RCC 7860 (cell line): ENCODE measurements at regions not wholly inside any gene's neighbourhood (a gene's known extent, or its start where the extent isn't known, plus 50 kb on each side); places are given as distances from the start of the nearest gene placed in this dataset.
"Not testable (repeated sequence)": the region's sequence is repeated elsewhere in the genome, so short reads cannot be mapped to it uniquely, and the experiment has no call there.

Experiments used
- DNase-seq: peaks from one replicate; pipeline ENCODE4 v3.0.0-alpha.2; 2015; ENCODE audit warnings: low spot score
- FAIRE-seq: peaks from 2 replicates; lab custom pipeline; 2012; peaks lifted over from hg19 to GRCh38; lab: Jason Lieb, UNC

- DNase-seq (peak; percentile 69), FAIRE-seq (peak; percentile 61)
Measured at GRCh38 chr2:163198972-163199371, 360.4 kb upstream of the KCNH7 start.

- DNase-seq, result no peak
- no peak for FAIRE-seq
Measured at GRCh38 chr2:163198007-163198406, 359.4 kb upstream of the KCNH7 start.

- DNase-seq, result peak; percentile 39
- peak; percentile 86 for FAIRE-seq
Measured at GRCh38 chr2:163191372-163191771, 352.8 kb upstream of the KCNH7 start.

- no peak for FAIRE-seq
- no peak for DNase-seq
Measured at GRCh38 chr2:163187995-163188655, 349.6 kb upstream of the KCNH7 start.

GRCh38 chr2:163187119-163187518 lies 348.6 kb upstream of the KCNH7 start:
- no peak for DNase-seq
- no peak for FAIRE-seq

DNA sequence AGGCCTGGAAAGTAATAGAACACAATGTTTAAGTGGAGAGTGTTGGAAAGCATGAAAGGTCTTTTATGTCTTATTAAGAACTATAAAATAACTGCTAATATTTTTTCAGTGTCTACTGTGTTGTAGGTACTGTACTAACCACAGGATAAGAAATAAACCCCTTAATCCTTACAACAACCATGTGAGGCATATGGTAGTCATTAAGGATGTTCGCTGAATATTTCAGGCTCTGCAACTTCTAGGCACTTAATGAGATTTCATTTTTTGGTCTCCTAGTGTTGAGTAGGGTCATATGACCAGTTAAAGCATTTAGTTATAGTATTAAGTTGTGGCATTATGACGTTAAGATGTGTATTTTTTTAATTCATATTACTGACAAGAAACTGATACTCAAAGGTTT lies 346.6 kb upstream of the KCNH7 start:
- FAIRE-seq (no peak), DNase-seq (no peak)

GRCh38 chr2:163182764-163183354 lies 344.3 kb upstream of the KCNH7 start:
- peak; percentile 38 for DNase-seq
- FAIRE-seq, result peak; percentile 89

- no peak for DNase-seq
- no peak for FAIRE-seq
Measured at GRCh38 chr2:163177592-163177991, 339.0 kb upstream of the KCNH7 start.

GRCh38 chr2:163175294-163175693 lies 336.7 kb upstream of the KCNH7 start:
- FAIRE-seq, result no peak

DNA sequence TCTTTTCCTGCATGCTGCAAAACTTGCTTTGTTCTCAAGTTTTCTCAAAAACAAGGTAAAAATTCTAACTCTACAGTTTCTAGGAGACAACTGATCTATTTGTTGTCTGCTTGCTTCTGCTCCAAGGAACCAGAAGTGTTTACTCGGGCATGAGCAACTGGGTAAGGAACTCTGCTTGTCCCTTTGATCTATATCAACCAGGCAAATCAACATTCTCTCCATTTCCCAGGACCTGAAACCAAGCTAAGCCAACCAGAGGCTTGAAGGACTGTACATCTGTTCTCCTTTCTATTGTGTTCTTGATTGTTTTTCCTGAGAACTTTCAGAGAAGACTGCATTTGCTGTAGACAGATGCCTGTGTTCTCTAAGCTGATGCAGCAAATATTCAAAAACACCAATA lies 335.0 kb upstream of the KCNH7 start:
- DNase-seq (no peak), FAIRE-seq (no peak)

More at GRCh38 chr2:163175294-163175693, 336.7 kb upstream of the KCNH7 start:
- no peak for DNase-seq

GRCh38 chr2:163171786-163172530 lies 333.4 kb upstream of the KCNH7 start:
- DNase-seq (no peak), FAIRE-seq (no peak)

DNA sequence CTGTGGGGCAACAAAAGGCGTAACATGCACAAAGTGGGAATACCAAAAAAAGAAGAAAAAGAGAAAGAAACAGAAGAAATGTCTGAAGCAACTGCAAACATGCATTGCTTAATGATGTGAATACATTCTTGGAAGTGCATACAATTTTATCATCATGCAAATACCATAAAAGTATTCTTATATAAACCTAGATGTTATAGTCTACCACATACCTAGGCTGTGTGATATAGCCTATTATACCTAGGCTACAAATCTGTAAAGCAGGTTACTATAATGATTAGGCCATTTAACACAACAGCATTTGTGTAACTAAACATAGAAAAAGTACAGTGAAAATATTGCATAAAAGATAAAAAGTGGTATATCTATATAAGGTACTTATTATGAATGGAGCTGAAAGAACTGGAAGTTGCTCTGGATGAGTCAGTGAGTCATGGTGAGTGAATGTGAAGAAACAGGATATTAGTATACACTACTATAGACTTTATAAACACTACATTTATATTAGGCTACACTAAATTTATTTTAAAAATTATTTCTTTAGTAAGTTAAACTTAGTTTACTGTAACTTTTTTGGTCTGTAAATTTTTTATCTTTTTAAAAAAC lies 319.4 kb upstream of the KCNH7 start:
- DNase-seq (peak; percentile 49), FAIRE-seq (peak; percentile 88)

DNA sequence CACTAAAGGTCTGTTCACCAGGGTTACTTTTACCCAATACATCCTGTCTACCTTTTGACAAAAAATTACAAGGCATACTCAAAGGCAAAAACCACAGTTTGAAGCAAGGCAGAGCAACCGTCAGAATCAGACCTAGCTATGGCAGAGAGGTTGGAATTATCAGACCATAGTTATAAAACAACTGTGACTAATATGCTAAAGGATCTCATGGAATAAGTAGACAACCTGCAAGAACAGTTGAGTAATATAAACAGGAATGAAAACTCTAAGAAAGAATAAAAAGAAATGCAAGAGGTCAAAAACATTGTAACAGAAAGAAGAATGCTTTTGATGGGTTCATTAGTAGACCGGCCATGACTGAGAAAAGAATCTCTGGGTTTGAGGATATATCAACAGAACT lies 318.8 kb upstream of the KCNH7 start:
- FAIRE-seq, result no peak
- peak; percentile 45 for DNase-seq

DNA sequence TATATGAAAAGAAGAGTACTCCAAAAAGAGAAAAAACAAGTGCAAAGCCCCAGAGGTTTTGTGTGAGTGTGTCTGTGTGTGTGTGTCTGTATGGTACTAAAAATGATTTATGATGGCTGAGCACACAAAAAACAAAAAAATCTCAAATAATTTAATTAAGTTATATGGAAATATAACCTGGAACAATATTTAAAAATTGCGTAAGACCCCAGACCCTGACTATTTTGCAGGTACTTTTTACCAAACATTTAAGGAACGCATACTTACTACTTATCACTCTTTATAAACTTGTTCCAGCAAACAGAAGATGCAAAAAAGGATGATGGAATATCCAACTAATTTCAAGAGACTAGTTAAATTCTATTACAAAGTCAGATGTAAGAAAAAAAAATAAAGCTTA lies 317.4 kb upstream of the KCNH7 start:
- no peak for FAIRE-seq
- DNase-seq, result no peak

DNA sequence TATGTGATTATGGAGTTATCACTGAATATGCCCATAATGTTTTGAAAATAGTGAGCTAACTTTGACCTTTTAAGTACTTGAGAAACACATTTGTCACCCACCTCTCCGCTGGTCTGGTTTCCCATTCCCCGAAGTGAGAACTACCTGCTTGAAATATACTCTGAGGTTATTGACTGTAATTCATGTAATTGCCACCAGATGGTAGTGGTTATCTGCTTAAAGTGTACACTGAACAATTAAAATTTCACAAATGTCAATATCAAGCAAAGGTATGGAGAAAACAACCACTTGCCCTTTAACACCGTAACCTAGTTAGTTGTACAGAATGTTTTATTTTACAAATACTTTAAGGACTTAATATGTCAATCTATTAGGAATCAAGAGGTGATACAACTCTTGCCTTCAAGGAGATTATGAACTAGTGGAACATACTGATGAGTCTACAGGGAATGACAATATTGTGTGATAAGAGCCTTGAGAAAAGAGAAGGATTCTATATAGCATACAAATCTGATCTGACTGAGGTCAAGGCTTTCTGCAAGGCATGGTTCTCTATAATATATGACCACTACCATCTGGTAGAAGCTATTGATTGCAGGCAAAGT lies 316.8 kb upstream of the KCNH7 start:
- peak; percentile 30 for DNase-seq
- peak; percentile 78 for FAIRE-seq

- no peak for FAIRE-seq
- DNase-seq, result no peak
Measured at GRCh38 chr2:163142618-163143017, 304.1 kb upstream of the KCNH7 start.

GRCh38 chr2:163138947-163139346 lies 300.4 kb upstream of the KCNH7 start:
- FAIRE-seq (no peak), DNase-seq (no peak)

DNA sequence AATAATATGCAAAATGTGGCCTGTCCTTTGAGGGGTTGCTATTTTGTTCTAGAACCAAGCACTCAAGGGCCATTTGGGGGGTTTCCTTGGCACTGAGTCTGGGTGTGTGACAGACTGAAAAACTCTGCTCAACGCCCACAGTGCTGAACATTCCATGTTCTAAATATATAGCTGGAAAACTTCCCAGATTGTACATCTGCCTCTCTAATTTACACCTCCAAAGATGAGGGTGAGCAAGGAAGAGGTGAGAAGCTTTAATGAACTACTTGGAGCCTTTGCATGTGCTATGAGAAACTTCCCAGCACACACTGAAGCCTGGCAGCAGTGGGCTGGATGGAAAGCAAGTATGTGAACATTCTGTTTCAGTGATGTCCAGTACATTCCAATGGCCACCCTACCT lies 296.7 kb upstream of the KCNH7 start:
- FAIRE-seq, result no peak
- DNase-seq, result no peak

DNA sequence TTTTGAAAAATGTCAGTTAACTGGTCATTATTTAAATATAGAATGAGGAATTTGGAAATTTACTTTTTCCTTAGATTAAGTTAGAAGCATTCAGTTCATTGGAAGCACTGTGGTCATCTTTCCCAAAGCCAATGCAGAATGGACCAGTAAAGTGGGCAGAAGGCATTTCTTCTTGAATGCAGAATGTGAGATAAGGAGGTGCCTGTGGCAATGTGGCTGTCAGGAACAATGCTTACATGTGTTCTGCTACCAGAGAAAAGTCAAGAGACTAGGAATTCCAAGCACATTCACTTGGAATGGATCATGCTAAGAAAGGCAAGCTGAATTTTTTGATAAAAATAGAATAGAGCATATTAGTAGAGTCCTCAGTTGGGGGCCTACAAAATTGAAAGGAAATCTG lies 295.0 kb upstream of the KCNH7 start:
- FAIRE-seq (no peak), DNase-seq (no peak)

- peak; percentile 49 for DNase-seq
- peak; percentile 81 for FAIRE-seq
Measured at GRCh38 chr2:163132850-163133249, 294.3 kb upstream of the KCNH7 start.

DNA sequence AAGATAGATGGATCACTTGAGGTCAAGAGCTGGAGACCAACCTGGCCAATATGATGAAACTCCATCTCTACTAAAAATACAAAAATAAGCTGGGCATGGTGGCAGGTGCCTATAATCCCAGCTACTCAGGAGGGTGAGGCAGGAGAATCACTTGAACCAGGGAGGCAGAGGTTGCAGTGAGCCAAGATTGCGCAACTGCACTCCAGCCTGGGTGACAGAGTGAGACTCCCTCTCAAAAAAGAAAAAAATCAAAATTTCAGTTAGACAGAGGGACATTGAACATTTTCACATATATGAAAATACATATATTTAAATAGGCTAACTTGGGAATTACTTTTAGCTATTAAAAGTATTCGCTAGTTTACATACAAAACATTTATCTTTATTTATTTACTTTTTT lies 293.6 kb upstream of the KCNH7 start:
- DNase-seq, FAIRE-seq: not testable (repeated sequence)
